GM19395 (cell line): ENCODE measurements at regions not wholly inside any gene's neighbourhood (a gene's known extent, or its start where the extent isn't known, plus 50 kb on each side); places are given as distances from the start of the nearest gene placed in this dataset.

ENCODE experiments used
- ATAC-seq: cut with Tn5 transposase; IDR thresholded peaks from one replicate; pipeline ENCODE4 v1.9.1; 2021; ENCODE audit warnings: mild to moderate bottlenecking, moderate library complexity; ENCODE audit not compliant: unreplicated experiment

- ATAC-seq: no peak
Measured at GRCh38 chr4:19728773-19729172, 522.9 kb upstream of the SLIT2 start.

- ATAC-seq: no peak
Measured at GRCh38 chr4:19727141-19727540, 524.6 kb upstream of the SLIT2 start.

GRCh38 chr4:19725130-19725529 lies 526.6 kb upstream of the SLIT2 start:
- no peak for ATAC-seq

GRCh38 chr4:19722404-19722803 lies 529.3 kb upstream of the SLIT2 start:
- ATAC-seq: no peak

- ATAC-seq: no peak
Measured at GRCh38 chr4:19721587-19721986, 530.1 kb upstream of the SLIT2 start.

GRCh38 chr4:19720610-19721009 lies 531.1 kb upstream of the SLIT2 start:
- no peak for ATAC-seq

GRCh38 chr4:19720190-19720589 lies 531.5 kb upstream of the SLIT2 start:
- ATAC-seq: no peak

GRCh38 chr4:19711871-19712270 lies 539.8 kb upstream of the SLIT2 start:
- ATAC-seq: no peak

- ATAC-seq: no peak
Measured at GRCh38 chr4:19707876-19708275, 543.8 kb upstream of the SLIT2 start.

- no peak for ATAC-seq
Measured at GRCh38 chr4:19703391-19703790, 548.3 kb upstream of the SLIT2 start.

- ATAC-seq: no peak
Measured at GRCh38 chr4:19700992-19701391, 550.7 kb upstream of the SLIT2 start.

- ATAC-seq: no peak
Measured at GRCh38 chr4:19698961-19699360, 552.7 kb upstream of the SLIT2 start.

GRCh38 chr4:19694812-19695211 lies 556.9 kb upstream of the SLIT2 start:
- no peak for ATAC-seq

- no peak for ATAC-seq
Measured at GRCh38 chr4:19693936-19694570, 557.7 kb upstream of the SLIT2 start.

GRCh38 chr4:19689511-19689910 lies 562.2 kb upstream of the SLIT2 start:
- ATAC-seq: no peak

GRCh38 chr4:19686456-19686855 lies 565.2 kb upstream of the SLIT2 start:
- ATAC-seq: no peak

- no peak for ATAC-seq
Measured at GRCh38 chr4:19684084-19684483, 567.6 kb upstream of the SLIT2 start.

GRCh38 chr4:19683426-19683825 lies 568.3 kb upstream of the SLIT2 start:
- no peak for ATAC-seq

- ATAC-seq: no peak
Measured at GRCh38 chr4:19677211-19677610, 574.5 kb upstream of the SLIT2 start.

GRCh38 chr4:19675172-19675811 lies 576.4 kb upstream of the SLIT2 start:
- no peak for ATAC-seq

- no peak for ATAC-seq
Measured at GRCh38 chr4:19659101-19659500, 592.6 kb upstream of the SLIT2 start.

- no peak for ATAC-seq
Measured at GRCh38 chr4:19657856-19658255, 593.8 kb upstream of the SLIT2 start.

GRCh38 chr4:19655666-19656065 lies 596.0 kb upstream of the SLIT2 start:
- ATAC-seq: no peak
